Stimulated activated naive CD8-positive, alpha-beta T cell treated with anti-CD3 and anti-CD28 coated beads, Interleukin-15, Interleukin-2, amounts not matched to agents 100 U/mL and 50 U/mL, for 24 hours (primary cell): ENCODE measurements at regions not wholly inside any gene's neighbourhood (a gene's known extent, or its start where the extent isn't known, plus 50 kb on each side); places are given as distances from the start of the nearest gene placed in this dataset.

ENCODE experiments used
- ATAC-seq: fragments of 150-1000 bp; cut with Tn5 transposase; one replicate; pipeline ENCODE4 v1.10.0; 2021
- DNase-seq: peaks from one replicate; pipeline ENCODE4 v3.0.0; 2021

- DNase-seq (no peak), ATAC-seq (no peak)
These were observed 2257.5 kb upstream of the C9orf72 start for GRCh38 chr9:29830821-29831220.

GRCh38 chr9:29838491-29839020, 2265.3 kb upstream of the C9orf72 start:
- ATAC-seq (no peak), DNase-seq (no peak)

DNA sequence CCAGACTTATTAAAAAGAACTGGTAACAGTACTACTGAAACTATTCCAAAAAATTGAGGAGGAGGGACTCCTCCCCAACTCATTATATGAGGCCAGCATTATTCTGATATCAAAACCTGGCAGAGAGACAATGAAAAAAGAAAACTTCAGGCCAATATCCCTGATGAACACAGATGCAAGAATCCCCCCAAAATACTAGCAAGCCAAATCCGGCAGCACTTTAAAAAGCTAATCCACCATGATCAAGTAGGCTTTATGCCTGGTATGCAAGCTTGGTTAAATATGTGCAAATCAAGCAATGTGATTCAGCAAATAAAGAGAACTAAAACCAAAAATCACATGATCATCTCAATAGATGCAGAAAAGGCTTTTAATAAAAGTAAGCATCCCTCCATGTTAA, 2271.0 kb upstream of the C9orf72 start:
- ATAC-seq (no peak), DNase-seq (no peak)

GRCh38 chr9:29850664-29851063, 2277.4 kb upstream of the C9orf72 start:
- no peak for ATAC-seq

GRCh38 chr9:29861803-29862202, 2288.5 kb upstream of the C9orf72 start:
- ATAC-seq (no peak), DNase-seq (no peak)

More at GRCh38 chr9:29850664-29851063, 2277.4 kb upstream of the C9orf72 start:
- no peak for DNase-seq

DNA sequence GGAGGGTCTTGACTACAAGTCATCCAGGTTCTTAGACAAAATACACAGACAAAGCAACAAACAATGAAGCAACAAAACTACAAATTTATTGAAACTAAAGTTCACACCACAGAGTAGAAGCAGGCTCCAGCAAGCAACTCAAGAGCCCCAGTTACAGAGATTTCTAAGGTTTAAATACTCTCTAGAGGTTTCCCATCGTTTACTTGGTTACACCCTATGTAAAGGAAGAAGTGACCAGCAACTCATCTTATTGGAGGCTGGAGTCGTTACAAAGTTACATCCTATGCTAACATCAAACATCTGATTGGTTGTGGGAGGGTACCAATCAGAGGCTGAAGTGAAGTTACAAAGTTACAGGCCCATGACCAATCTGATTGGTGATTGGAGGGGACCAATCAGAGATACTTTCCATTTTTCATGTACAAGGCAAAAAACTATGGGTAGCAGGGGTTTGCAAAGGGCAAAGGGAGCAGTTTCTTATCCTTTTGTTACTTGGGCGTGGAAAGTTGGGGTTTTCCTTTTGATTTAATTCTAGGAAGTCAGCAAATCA, 2292.6 kb upstream of the C9orf72 start:
- DNase-seq (no peak), ATAC-seq (peak; percentile 28)

GRCh38 chr9:29866556-29866955, 2293.3 kb upstream of the C9orf72 start:
- no peak for DNase-seq
- ATAC-seq: no peak

GRCh38 chr9:29873579-29873978, 2300.3 kb upstream of the C9orf72 start:
- DNase-seq (no peak), ATAC-seq (no peak)

DNA sequence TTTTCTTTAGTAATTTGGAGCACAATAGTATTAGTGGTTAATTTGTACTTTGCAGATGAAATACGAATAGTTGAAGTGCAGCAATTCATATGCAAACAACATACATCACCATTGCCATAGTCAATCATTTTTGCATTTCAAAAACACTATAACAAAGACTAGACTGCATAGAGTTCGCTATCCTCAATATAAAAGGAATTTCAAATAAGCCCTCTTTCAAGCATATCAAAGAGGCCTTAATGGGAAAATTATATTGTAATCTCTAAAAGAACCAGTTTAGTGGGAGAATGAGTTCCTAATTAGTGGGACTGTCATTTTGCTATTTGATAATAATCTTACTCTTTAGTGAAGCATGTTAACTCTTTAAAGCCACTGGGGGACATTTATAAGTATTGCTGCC, 2302.3 kb upstream of the C9orf72 start:
- DNase-seq: no peak

GRCh38 chr9:29882767-29883166, 2309.5 kb upstream of the C9orf72 start:
- DNase-seq (no peak), ATAC-seq (no peak)

More for the DNA sequence above, 2302.3 kb upstream of the C9orf72 start:
- no peak for ATAC-seq

GRCh38 chr9:29906065-29906464, 2332.8 kb upstream of the C9orf72 start:
- DNase-seq (no peak), ATAC-seq (no peak)

DNA sequence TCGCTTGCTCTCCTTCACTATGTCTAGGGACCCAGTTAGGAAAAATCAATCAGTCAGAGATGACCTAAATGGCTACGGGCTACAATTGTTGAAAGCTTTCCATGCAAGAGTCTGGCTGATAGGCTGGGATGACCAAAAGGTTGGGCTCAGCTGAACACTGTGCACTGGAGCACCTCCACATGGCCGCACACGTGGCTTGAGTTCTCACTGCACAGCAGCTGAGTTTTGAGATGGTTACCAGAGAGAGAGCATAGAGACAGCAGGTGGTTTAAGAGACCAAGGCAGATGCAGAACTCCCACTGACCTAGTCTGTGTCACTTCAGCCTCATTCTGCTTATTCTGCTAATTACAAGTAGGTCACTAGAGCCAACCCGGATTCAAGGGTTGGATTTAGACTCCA, 2354.8 kb upstream of the C9orf72 start:
- ATAC-seq: no peak
- DNase-seq: no peak

- ATAC-seq (no peak), DNase-seq (no peak)
These were observed 2366.3 kb upstream of the C9orf72 start for GRCh38 chr9:29939559-29939958.

GRCh38 chr9:29945012-29945411, 2371.7 kb upstream of the C9orf72 start:
- ATAC-seq (no peak), DNase-seq (no peak)

DNA sequence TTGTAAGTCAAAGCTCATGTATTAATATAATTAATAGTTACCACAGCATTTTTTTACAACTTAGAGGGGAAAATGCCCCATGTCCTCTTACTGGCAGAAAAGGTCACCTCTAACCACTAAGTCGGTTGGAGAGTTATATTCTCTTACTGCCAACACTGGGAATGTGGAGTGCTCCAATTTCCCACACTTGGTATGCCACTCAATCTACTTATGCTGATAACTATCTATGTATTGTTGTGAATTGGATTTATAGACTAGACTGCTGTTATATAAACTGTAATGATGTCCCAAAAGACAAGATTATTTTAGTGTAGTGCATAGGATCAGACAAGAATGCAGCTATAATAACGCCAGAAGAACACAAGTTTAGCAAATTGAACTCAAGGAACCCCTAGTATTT, 2385.2 kb upstream of the C9orf72 start:
- no peak for DNase-seq
- ATAC-seq: no peak

GRCh38 chr9:29965834-29966233, 2392.6 kb upstream of the C9orf72 start:
- no peak for DNase-seq
- ATAC-seq: no peak

DNA sequence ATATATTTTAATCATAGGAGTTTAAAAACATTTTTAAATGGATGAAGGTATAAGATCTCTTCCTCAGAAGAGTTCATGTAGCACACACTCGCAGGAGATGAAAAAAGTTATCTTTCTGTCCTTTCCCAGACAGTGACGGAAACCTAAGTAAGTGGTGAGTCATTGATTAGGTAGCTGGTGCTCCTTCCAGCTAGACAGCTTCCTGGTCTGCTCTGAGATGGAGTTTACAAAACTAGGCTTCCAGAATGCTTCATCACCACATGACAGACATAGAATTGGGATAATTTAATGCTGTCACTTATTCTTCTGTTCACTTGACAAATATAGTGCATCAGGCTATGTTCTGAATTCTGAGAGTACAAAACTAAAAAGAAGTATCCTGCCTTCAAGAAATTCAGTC, 2393.0 kb upstream of the C9orf72 start:
- no peak for DNase-seq
- no peak for ATAC-seq

DNA sequence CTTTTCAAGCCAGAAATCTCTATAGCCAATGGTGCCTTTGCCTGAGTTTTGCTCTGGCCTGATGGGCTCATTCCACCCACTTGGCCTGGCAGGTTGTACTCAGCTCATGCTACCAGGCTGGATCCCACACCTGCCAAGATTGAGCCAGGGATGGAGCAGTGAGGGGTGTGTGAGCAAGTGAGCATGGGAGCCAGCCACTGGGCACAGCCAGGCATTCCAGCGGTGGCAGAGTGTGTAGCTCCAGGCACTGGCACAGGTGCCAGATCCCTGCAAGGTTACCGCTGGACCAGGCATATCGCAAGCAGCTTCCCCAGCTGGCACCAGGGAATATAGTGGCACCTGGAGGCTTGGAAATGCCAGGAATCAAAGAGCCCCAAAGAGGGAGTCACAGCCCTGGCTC, 2395.6 kb upstream of the C9orf72 start:
- no peak for DNase-seq
- ATAC-seq: no peak

- ATAC-seq (no peak), DNase-seq (no peak)
These were observed 2396.1 kb upstream of the C9orf72 start for GRCh38 chr9:29969408-29969807.

DNA sequence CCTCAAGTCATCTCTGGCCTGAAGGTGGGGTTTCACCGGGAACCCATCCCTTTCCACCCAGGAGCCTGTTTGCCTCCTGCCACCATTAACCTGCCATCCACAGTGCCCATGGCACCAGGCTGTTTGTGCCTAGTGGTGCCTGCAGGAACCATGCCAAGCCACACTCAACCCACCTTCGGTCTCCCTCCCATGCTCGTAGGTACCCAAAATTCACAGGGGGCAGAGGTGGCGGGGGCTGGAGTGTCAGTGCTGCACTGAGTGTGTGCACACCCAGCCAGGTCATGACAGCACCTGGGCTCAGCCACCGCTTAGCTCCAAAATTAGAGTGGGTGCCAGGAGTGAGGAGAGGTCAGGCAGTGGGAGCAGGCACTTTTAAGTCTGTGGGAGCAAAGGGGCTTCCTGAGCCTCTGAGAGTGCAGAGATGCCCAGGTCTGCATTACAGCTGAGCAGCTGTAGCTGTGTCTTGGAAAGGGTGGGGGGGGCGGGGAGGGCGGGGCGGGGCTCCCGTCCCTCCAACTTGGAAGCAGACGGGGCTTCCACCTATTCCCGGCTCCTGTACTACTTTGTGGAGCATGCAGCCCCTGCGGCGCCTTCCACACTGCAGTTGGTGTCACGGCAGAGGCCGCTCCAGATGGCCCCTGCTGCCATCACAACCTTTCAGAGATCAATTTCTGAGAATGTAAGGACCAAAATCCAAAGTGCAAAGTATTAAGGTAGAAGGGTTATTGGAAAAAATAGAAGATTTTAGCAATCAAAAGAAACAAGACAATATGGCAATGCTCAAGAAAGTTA, 2396.8 kb upstream of the C9orf72 start:
- ATAC-seq (no peak), DNase-seq (no peak)

- ATAC-seq (no peak), DNase-seq (no peak)
These were observed 2400.9 kb upstream of the C9orf72 start for GRCh38 chr9:29974197-29974596.

- DNase-seq: no peak
- no peak for ATAC-seq
These were observed 2403.7 kb upstream of the C9orf72 start for GRCh38 chr9:29976981-29977380.

DNA sequence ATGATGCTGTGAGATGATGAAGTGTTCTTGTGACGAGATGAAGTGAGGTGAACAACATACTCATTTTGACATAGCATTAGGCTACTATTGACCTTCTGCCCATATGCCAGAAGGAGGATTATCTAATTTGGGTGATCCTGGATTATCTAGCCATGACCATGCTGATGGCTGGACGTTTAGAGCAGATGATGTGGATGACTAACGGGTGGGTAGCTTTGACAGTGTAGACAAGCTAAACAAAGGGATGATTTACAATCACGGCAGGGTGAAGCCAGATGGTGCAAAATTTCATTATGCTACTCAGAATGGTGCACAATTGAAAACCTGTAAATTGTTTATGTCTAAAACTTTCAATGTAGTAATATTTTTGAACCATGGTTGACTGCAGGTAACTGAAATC, 2403.4 kb upstream of the ACO1 start:
- no peak for DNase-seq
- no peak for ATAC-seq

DNA sequence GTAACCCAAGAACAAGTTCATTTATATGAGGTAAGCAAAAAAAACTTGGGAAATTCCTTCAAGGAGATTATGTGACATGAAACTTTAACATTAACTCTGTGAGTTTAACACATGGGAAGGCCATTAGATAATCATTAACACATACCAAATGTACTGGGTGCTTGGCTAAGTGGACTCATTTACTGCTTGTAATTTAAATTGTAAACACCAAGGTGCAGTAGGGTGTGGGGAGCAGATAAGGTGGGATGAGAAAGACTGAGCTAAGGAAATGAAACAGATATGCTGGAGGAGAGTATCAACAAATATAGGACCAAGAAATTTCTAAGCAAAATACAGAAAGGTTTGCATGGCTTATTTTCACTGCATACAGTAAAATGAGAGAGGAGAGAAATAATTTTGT, 2384.8 kb upstream of the ACO1 start:
- no peak for ATAC-seq
- DNase-seq: no peak
